ENCODE measurements at regions not wholly inside any gene's neighbourhood (a gene's known extent, or its start where the extent isn't known, plus 50 kb on each side); places are given as distances from the start of the nearest gene placed in this dataset.

DNA sequence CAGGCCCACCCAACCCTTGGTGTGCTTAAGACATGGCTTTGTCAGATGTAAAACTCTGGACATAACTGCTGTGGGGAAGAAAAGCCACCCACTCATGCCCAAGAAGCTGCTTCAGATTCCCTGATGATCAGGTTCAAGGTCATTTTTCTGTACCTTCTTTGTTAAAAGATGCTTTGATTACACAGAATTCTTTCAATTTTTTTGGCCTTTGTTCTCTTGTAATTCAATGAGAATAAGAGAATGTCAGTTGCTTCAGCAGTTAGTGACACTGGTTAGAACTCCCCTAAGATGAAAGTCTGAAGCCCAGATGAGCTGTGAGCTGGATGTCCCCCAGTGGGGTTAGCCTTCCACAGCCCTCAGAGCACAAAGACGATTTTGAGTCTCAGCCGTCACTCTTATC is 152.7 kb downstream of the CHRM3 start:
- no peak for DNase-seq

DNA sequence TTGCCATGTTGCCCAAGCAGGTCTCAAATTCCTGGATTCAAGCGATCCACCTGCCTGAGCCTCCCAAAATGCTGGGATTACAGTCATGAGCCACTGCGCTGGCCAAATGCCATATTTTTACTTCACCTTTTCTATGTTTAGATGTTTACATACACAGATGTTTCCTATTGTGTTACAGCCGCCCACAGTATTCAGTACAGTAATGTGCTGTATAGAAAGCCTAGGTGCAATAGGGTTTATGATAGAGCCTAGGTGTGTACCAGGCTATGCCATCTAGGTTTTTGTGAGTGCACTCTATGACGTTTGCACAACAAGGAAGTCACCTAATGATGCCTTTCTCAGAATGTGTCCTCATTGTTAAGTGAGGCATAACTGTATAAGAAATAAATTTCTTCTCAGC is 153.4 kb downstream of the CHRM3 start:
- DNase-seq = no peak

DNA sequence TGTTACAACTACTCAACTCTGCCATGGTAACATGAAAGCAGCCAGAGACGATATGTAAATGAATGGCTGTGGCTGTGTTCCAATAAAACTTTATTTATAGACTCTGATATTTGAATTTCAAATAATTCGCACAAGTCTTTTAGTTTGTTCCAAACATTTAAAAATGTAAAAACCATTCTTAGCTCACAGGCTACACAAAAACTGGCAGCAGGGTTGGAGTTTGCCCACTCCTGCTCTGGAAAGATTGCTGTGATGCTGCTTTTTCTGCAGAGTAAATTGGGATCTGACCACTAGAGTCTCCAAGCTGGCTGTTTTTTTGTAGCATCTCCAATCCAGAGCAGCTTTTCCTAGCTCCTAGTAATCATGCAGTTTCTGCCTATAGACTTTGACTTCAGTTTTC is 157.5 kb downstream of the CHRM3 start:
- DNase-seq = no peak

DNA sequence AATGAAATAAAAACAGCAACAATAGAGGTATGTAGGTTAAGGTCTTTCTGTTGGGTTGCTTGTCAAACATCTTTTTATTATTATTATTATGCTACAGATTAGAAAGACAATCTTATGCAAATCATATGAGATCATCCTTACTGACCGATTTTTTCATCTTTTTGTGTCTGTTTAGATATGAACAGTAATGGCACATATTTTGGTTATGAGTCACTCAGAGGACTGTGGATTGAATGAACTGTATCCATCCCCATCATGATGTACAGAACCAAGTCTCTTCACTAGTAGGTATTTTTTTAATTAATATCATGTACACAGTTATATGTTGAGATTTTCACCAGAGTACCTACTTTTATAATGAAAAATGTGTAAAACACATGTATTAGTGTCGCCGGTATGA is 159.1 kb downstream of the CHRM3 start:
- DNase-seq = no peak

DNA sequence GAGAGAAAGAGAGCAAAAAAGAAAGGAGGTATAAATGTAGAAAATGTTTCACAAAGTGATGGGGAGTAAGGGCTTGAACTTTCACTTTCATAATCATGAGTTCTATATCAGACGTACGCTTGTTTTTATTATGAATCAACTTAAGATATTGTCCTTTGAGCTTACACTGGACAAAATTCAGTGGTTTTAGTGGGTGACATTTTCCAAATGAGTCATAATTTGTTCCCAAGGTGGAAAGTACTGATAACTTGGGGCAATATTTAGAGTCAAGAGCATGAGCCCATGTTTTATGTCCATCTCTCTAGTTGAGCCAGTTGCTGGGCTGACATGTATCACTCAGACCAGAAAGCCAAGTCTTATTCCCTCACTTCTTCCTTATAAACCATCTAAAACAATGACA is 161.6 kb downstream of the CHRM3 start:
- DNase-seq = peak; percentile 3

DNA sequence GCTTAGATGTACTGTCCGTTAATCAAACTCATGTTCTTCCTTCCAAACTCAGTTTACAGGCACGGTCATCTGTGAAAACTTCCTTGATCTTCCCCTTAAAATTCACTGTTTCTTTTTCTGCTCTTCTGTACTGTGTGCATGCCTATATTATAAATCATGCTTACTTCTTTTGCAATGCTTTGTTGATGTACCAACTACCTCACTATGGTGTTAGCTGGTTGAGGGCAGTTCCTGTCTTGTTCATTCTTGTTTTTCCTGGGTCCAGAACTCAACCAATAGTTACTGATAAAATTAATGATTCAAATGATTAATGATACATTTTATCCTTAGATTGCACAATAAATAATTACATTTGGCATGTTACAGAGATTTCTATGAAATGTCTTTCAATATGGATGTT is 163.8 kb downstream of the CHRM3 start:
- no peak for DNase-seq

DNA sequence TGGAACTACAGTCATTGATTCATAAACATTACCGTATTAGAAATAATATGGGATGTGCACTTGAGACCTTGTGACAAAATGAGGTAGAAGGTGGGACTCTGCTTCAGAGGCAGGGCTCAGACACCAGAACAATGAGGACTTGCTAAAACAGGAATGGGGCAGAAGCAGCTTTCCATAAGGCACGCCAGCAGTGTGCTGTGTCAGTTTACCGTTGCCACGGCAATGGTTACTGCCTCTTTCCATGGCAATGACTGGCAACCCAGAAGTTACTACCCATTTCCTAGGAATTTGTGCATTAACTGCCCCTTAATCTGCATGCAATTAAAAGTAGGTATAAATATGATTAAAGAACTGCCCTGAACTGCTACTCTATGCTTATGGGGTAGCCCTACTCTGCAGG is 169.0 kb downstream of the CHRM3 start:
- no peak for DNase-seq

DNA sequence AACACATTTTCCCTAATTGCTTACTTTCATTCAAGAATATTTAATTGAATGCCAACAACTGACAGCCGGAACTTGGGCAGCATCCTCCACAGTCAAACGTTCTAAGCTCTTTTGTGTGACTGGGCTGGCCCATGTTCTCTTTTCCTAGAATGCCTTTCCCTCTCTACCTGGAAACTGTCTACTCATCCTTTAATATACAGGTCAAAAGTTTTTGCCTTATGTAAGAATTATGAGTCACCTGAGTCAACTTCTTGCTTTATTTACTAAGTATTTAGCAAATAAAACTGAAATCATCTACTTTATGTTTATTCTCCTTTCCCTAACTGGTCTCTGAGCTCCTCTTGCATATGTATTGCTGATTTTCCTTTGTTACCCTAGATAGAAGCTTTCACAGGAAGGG is 172.2 kb downstream of the CHRM3 start:
- no peak for DNase-seq

DNA sequence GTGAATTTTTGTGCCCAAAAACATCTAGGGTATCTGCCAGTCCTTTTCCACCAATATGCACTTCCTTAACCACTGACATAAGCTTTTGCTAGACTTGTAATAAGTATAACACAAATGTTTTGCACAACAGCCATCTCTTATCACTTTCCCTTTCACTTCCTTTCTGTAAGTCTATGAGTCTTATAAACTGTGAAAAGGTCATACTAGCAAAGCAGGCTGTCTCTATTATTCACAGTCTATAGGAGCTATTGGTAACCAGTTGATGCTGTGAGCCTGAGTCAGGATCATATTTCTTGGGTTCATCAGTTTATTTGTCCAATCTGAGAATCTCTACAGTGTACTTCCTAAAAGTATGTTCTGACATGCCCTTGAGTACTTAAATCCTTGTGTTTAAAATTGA is 172.6 kb downstream of the CHRM3 start:
- no peak for DNase-seq

DNA sequence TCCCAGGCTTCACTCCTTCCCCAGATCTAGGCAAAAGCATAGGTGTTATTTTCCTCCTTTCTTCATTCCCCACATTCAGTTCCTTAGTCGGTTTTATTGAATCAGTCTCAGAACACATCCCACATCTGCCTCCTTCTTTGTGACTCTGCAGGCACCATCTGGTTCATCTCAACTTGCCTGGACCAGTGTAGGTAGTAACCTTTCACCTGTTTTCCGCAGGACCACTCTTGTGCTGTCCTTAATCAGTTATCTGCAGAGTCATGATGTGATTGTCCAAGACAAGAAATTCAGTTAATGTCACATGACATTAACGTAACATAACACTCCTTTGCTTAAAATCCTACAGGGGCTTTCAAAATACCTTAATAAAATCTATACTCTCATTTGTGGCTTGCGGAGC is 174.6 kb downstream of the CHRM3 start:
- no peak for DNase-seq

DNA sequence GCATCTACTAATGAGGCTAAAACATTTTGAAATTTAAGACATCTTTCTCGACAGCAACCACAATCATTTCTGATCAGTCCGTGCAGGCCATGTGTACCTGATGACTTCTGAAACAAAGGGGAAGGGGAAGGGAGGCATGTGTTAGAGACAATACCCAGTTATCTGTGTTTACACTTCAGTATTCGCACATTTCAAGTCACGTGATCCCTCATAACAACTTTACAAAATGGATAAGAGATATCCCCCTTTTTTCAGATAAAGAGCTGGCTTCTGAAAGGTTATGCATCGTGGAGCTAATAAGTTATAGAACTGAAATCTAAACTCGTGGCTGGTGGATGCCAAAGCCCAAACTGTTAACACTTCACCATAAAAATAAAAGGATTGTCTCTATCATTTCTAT is 175.7 kb downstream of the CHRM3 start:
- no peak for DNase-seq

DNA sequence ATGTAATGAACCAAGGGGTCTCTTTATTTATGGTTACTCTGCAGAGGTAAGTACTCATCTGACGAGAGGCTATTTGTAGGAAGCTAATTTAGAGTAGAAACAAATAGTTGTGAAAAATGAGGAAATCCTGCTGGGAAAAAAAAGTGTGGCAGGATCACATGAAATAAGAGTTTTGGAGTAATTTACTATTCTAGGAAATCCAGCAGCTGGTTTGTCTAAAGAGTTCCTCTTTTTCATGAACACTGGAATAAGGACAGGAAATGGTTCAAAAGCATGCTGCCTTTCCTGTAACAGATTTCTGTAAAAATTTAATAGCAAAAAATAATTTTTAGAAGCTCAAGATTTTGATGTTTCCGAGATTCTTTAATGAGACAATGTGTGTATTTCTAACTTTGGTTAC is 177.3 kb downstream of the CHRM3 start:
- no peak for DNase-seq

DNA sequence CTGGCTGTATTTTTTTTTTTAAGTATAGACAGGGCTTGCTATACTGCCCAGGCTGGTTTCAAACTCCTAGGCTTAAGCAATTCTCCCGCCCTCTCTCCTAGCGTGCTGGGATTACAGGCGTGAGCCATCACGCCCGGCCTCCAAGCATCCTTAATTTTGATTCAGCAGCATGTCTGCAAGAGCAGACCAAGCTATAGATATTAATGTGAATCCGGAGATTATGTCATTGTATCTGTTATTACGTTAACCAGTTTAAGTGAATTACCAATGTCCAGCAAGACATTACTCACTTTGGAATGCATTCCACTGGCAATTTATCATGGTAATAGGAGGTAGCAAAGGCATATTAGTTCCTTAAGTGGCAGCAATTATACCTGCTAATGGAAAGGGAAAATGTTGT is 179.7 kb downstream of the CHRM3 start:
- DNase-seq = no peak

DNA sequence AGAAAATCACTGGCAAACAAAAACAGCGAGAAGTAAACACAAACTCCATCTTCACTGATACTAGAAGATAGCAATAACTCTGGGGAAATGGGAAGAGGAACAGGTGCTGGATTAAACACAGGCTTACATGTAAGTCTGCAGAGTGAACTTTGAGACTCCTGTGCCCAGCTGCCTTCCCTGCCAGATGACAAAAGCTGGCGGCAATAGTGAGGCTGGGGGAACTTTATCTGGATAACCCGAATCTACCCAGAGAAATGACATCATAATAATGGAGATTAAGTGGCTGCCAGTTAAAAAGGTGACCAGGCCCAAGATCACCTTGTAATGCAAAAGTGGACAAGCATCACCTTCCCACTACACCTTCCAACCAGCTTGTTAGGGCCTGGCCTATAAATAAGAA is 184.5 kb downstream of the CHRM3 start:
- no peak for DNase-seq

DNA sequence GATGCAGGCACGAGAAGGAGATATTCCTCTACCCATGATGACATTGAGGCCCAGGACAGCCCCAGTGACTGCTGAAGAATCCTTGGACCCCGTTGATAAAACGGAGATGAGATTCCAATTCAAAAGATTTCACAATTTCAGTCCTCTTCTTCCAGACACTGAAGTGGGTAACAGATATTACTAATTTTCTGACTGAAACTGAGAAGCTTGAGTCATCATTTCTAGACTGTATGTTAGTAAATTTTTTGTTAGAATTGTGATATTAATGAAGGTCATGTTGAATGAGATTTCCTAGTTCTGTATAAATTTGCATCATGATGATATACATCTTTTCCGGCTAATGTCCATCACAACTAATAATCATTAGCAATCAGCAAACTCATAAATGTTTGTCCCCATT is 185.8 kb downstream of the CHRM3 start:
- no peak for DNase-seq

DNA sequence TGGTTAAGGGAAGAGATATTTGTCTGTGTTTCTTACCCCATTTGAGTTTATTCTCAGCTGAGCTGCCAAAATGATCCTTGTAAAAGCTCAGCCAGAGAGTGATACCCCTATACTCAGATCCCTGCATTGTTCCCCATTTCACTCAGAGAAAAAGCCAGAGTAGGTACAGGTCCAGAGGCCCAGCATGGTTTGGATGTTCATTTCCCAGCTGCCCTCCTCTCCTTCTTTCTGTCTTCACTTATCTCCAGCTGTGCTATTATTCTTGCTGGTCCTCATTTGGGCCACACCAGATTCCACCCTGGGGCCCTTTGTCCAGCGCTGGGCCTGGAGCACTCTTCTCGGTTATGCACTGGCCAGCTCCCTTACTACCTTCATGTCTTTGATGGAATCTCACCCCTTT is 187.7 kb downstream of the CHRM3 start:
- DNase-seq = no peak

DNA sequence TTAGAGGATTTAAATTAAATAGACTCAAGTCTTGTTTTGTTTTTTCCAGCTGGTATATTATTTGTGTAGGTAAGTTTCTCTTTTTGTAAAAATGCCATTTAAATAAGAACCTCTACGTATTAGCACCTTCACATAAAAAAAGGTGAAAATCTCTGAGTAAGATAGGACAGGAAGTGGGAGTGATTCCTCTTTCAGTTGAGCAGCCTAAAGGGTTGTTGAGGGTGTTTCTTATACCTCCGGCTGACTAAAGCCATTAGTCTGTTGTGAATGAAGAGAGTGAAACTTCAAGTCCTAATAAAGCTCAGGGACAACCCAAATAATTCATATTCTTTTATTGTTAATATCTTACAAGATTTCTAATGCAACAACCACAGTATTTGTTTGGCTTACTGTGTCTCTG is 188.7 kb downstream of the CHRM3 start:
- DNase-seq = no peak

DNA sequence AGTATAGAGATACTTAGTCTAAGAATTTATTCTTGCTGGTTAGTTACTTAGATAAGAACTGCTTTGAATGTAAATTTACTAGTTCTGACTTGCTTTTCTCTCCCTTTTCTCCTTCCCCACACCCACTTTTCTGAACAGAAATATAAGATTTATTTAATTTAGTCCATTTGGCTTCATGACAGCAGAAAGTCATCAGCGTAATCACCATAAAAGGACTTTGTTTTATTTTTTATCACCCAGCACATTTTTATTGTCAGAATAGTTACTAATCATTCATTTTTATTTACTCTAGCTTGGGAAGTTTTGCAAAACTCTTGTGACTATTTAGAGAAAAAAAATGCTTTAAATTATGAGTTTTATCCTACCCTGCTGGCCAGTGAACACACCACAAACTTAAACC is 197.2 kb downstream of the CHRM3 start:
- no peak for DNase-seq

DNA sequence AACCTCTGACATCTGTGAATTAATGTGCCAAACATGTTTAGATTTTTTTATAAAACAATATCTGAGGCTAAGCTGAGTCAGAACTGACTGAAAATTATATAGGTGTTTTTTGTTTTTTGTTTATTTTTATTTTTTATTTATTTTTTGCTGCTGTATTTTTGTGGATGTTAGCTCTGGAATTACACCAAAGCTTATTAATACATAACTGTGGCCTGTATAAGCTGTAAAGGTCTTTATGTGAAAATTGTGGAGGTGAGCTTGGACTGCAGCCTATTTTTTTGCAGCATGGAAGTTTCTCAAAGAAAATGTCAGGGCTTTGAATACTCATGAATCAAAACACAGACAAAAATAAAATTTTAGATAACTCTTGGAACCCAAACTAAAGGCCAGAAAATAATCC is 199.8 kb downstream of the CHRM3 start:
- DNase-seq = no peak

DNA sequence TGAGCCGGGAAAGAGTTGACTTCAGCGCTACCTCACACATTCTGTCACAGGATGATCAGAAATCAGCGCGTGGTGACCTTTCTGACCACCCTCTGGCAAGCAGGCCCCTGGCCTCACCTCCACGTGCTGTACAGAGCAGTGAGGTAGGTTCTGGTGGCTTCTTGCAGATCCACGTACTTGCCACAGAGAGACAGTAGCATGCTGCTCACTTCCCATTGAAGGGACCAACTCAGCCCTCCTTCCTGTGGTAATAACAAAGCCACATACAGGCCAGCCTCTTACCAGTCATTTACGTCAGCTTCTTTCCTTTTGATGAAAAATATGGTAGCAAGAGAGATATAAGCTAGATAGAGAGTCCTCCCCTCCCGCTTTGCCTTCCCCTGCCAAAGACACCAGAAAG is 200.7 kb downstream of the CHRM3 start:
- peak; percentile 49 for DNase-seq

DNA sequence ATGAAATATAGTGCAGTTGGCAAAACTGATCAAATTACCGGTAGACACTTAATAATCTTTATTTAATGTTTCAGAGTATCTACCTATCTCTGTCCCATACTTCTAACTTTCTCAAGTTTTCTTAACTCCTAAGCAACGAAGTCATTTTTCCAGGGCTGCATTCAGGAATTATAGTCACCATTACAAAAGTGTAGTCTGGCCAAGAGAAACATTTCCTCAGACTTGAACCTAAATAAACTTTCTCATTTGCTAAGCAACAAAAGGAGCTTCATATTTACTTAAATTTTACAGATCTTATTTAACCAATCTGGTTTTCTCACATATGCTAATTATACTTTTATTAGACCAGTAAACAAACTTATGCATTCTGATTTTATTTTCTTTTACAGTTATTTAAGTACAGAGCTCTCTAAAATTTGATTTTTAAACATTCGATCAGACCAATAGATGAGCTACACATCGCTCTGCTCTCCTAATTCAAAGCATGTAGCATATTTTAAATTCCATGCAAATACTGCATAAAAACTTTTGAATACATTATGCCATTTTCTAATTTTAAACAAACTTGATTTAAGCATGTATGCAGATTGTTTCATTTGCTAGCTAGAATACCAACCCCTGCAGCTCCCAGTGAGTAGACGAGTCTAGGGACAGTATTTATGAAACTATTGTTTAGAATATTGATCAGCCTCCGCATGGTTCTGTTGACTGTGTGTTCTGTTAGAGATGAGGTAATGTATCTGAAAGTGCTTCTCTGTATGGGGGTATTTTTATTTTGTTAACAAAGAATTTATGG is 201.4 kb downstream of the CHRM3 start:
- DNase-seq = no peak

DNA sequence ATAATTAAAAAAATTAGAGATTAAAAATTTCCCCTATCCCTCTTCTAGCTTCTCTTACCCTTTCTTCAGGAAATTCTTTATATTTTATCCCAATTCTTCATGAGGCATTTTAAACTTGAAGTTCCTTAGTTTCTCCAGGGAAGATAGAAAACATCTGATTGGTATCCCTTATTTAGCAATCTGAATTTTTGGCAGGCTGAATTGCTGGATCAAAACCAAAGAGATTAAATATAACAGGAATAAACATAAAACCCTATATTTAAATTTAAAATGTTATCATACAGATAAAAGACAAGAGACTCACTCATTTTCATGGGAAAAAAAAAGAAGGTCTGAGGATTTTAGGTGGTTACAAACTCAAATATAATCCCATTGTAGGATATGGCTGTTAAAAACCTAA is 204.2 kb downstream of the CHRM3 start:
- no peak for DNase-seq

DNA sequence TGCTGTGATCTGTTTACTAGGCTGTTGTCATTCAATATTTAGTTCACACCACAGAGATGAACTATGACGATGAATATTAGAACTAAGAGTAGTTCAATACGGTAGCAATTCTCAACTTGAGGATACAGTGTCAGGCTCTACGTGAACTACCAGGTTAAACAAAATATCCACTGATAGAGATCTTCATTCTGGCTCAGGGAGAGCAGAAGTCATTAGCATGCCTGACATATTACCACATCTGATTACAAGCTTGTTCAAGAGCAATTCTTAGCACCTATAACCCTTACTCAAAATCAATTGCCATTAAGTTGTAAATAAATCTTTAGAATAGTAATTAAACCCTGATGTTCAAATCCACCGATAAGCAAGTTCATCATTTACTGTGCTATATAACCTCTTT is 207.2 kb downstream of the CHRM3 start:
- no peak for DNase-seq

DNA sequence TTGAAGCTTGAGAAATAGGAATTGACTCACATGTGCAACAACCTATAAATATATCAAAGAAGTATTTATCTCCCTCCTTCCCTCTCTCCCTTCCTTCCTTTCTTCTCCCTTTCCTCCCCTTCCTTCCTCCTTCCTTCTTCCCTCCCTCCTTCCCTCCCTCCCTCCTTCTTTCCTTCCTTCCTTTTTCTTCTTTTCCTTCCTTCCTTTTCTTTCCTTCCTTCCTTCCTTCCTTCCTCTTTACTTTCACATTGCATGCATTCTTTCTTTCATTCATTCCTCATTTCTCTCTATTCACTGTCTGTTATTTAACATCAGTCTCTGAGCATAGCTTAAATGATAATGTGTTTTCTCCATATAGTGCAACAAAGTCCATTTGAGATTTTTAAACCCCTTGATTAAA is 214.2 kb downstream of the CHRM3 start:
- DNase-seq = no peak

DNA sequence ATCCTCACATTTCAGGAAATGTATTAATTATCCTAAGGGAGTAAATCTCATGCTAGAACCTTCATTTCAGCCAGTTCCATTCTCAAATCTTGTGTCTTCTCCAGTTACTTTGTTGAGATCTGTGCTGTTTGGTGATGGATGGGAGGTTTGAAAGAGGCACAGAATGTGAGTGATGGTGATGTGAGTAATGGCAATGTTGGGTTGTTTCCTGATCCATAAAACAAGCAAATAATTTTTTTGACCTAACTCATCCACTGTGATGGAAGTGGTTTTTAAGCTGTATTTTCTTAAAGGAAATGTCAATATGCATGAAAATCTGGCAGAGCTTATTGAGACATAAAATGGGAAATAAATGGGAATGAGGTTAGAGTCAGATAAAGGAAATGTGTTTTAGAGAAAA is 214.7 kb downstream of the CHRM3 start:
- DNase-seq = no peak

DNA sequence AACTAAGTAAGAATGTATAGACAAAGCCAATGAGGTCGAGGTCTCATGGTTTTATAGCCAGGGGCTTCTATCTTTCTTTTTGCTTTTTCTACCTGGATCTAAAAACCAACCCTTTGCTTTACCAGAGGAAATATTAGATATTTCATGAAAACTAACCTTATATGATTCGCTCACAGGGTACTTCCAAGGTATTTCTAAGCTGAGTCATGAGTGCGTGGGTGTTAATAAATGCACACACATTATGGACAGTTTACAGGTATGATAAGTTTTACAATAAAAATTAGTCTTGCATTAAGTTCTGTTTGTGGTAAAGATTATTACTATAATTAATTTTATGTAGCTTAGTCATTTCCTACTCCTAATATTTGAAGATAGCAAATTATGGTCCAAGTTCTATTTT is 217.2 kb downstream of the CHRM3 start:
- no peak for DNase-seq
